KMS-11 (cell line): ENCODE measurements at regions not wholly inside any gene's neighbourhood (a gene's known extent, or its start where the extent isn't known, plus 50 kb on each side); places are given as distances from the start of the nearest gene placed in this dataset.

ENCODE experiments used
- H2AFZ ChIP-seq: fragments of 200-600 bp; sonication (generic); 2 replicates; pipeline ENCODE4 v1.6.1; 2016; ENCODE audit warnings: antibody characterized with exemption, mixed run types, low read depth
- H3K27ac ChIP-seq: fragments of 200-600 bp; sonication (generic); 2 replicates; pipeline ENCODE4 v1.6.1; 2016; ENCODE audit warnings: mild to moderate bottlenecking, mixed run types
- H3K27me3 ChIP-seq: fragments of 200-600 bp; sonication (generic); 2 replicates; pipeline ENCODE4 v1.6.1; 2017; ENCODE audit warnings: mild to moderate bottlenecking, low read depth, mixed run types, moderate library complexity; ENCODE audit not compliant: insufficient read depth
- H3K36me3 ChIP-seq: fragments of 200-600 bp; sonication (generic); 2 replicates; pipeline ENCODE4 v1.6.1; 2017; ENCODE audit warnings: mild to moderate bottlenecking, mixed run types; ENCODE audit not compliant: insufficient read depth
- H3K4me1 ChIP-seq: fragments of 200-600 bp; sonication (generic); 2 replicates; pipeline ENCODE4 v1.6.1; 2016; ENCODE audit warnings: mild to moderate bottlenecking, low read depth, mixed run types; ENCODE audit not compliant: poor library complexity, severe bottlenecking
- H3K4me2 ChIP-seq: fragments of 200-600 bp; sonication (generic); 2 replicates; pipeline ENCODE4 v1.7.0; 2016; ENCODE audit warnings: mild to moderate bottlenecking, mixed run types
- H3K4me3 ChIP-seq: fragments of 200-600 bp; sonication (generic); IDR thresholded peaks from 2 replicates; pipeline ENCODE4 v1.6.1; 2017; ENCODE audit warnings: low read depth, low read length, mixed read lengths; ENCODE audit not compliant: insufficient read depth
- H3K79me2 ChIP-seq: fragments of 200-600 bp; sonication (generic); 2 replicates; pipeline ENCODE4 v1.6.1; 2016; ENCODE audit warnings: low read depth, mixed run types; ENCODE audit not compliant: insufficient read depth
- H3K9ac ChIP-seq: fragments of 200-600 bp; sonication (generic); 2 replicates; pipeline ENCODE4 v1.6.1; 2016; ENCODE audit warnings: mild to moderate bottlenecking, mixed run types
- H4K20me1 ChIP-seq: fragments of 200-600 bp; sonication (generic); 2 replicates; pipeline ENCODE4 v1.6.1; 2016; ENCODE audit warnings: mild to moderate bottlenecking, mixed run types; ENCODE audit not compliant: insufficient read depth
- TF ChIP-seq, protein P1 (sequence below): fragments of 200-600 bp; sonication (generic); conservative IDR thresholded peaks from 2 replicates; pipeline ENCODE4 v1.6.1; 2017; ENCODE audit warnings: low read depth, mild to moderate bottlenecking, antibody characterized with exemption, low read length, moderate library complexity, mixed read lengths

- Histone ChIP-seq H3K27me3 (no peaks in the 10 kb centered on the region), H3K9ac (no peak overlapping the region), H3K79me2 (no peaks in the 10 kb centered on the region), H4K20me1 (no peaks in the 10 kb centered on the region), H3K4me1 (no peaks in the 10 kb centered on the region), H3K4me2 (no peak overlapping the region), H3K4me3 (no peak overlapping the region), H3K27ac (no peak overlapping the region), H2AFZ (no peak overlapping the region), H3K36me3 (no peaks in the 10 kb centered on the region)
- TF ChIP-seq, protein P1, sequence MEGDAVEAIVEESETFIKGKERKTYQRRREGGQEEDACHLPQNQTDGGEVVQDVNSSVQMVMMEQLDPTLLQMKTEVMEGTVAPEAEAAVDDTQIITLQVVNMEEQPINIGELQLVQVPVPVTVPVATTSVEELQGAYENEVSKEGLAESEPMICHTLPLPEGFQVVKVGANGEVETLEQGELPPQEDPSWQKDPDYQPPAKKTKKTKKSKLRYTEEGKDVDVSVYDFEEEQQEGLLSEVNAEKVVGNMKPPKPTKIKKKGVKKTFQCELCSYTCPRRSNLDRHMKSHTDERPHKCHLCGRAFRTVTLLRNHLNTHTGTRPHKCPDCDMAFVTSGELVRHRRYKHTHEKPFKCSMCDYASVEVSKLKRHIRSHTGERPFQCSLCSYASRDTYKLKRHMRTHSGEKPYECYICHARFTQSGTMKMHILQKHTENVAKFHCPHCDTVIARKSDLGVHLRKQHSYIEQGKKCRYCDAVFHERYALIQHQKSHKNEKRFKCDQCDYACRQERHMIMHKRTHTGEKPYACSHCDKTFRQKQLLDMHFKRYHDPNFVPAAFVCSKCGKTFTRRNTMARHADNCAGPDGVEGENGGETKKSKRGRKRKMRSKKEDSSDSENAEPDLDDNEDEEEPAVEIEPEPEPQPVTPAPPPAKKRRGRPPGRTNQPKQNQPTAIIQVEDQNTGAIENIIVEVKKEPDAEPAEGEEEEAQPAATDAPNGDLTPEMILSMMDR, result no peak
These were observed 62.7 kb upstream of the BARX2 start for GRCh38 chr11:129312730-129313503.

DNA sequence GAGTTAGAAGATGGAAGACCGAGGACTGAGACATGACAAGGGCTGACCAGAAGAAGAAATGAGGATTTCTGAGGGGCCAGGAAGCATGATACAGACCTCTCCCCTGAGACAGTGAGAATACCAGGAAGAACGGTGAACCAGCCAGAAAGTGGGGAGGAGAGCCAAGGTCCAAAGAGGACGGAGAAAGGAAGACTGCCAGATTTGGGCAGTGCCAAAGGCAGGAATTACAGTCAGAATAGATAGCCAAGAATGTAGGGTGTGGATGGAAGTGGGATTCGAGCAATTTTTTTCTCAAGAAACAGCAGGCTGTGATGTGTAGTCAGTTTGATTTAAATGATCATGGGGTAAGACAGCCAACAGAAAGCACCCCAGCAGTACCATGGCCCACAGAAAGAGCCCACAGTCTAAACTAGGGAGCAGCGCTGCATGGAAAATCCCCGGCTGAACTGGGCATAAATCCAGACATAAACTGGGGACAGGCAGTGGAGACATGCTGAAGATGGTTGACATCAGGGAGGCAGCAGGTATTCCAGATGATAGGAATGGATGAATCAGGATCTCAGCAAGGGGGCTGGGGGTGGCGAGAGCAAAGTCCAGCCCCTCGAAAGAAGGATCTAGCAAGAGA lies 67.3 kb upstream of the BARX2 start:
- Histone ChIP-seq H3K36me3 (no peaks in the 10 kb centered on the region), H3K4me1 (no peaks in the 10 kb centered on the region), H3K27ac (no peak overlapping the region), H3K4me3 (no peak overlapping the region), H3K9ac (no peak overlapping the region), H3K27me3 (no peaks in the 10 kb centered on the region), H2AFZ (no peak overlapping the region), H3K79me2 (no peaks in the 10 kb centered on the region), H4K20me1 (no peaks in the 10 kb centered on the region), H3K4me2 (no peak overlapping the region)
- TF ChIP-seq, protein P1, result no peak

GRCh38 chr11:129307162-129307561 lies 68.5 kb upstream of the BARX2 start:
- Histone ChIP-seq H2AFZ (no peak overlapping the region), H3K9ac (no peak overlapping the region)
- TF ChIP-seq, protein P1, result no peak

DNA sequence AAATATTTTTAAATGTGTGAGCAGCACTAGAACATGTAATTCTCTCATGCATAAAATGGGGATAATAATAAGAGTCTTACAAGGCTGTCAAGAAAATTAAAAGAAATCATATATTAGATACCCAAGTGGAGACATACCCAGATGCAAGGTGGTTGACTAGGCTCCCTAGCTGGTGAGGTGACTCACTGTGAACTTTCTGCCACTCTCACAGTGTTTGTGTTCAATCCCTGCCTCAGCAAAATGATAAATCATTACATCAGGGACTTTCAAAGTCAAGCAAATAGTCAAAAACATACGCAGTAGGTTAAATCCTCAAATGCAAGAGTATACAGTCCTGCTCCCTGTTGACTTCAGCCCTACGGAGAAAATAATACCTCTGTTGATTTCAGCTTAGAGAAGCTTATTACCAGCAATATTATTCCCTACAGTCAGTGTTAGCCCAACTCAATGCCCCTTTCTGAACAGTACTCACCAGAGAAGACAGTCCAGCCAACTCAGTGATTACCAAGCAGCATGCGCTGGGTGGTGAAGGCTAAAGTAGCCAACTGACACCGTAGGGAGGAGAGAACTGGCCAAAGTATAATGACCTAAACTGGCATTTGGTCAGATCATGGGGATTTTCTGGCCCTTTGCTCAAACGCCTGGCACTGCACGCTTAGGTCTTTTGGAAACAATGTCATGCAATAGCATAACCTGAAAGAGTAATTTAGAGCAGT lies 73.1 kb upstream of the BARX2 start:
- TF ChIP-seq, protein P1, result no peak
- no peak overlapping the region for H3K27ac ChIP-seq
- no peaks in the 10 kb centered on the region for H3K27me3 ChIP-seq
- no peaks in the 10 kb centered on the region for H3K4me1 ChIP-seq
- no peak overlapping the region for H3K4me3 ChIP-seq
- no peak overlapping the region for H2AFZ ChIP-seq
- H4K20me1 ChIP-seq, result no peaks in the 10 kb centered on the region
- no peak overlapping the region for H3K4me2 ChIP-seq
- H3K9ac ChIP-seq, result no peak overlapping the region
- H3K36me3 ChIP-seq, result no peaks in the 10 kb centered on the region
- H3K79me2 ChIP-seq, result no peaks in the 10 kb centered on the region

More at GRCh38 chr11:129307162-129307561, 68.5 kb upstream of the BARX2 start:
- H3K4me2 ChIP-seq, result no peak overlapping the region
- H3K27ac ChIP-seq, result no peak overlapping the region
- H3K79me2 ChIP-seq, result no peaks in the 10 kb centered on the region
- no peaks in the 10 kb centered on the region for H3K36me3 ChIP-seq
- H3K27me3 ChIP-seq, result no peaks in the 10 kb centered on the region
- H3K4me3 ChIP-seq, result no peak overlapping the region
- no peaks in the 10 kb centered on the region for H4K20me1 ChIP-seq
- H3K4me1 ChIP-seq, result no peaks in the 10 kb centered on the region
